ENCODE measurements at regions not wholly inside any gene's neighbourhood (a gene's known extent, or its start where the extent isn't known, plus 50 kb on each side); places are given as distances from the start of the nearest gene placed in this dataset.

DNA sequence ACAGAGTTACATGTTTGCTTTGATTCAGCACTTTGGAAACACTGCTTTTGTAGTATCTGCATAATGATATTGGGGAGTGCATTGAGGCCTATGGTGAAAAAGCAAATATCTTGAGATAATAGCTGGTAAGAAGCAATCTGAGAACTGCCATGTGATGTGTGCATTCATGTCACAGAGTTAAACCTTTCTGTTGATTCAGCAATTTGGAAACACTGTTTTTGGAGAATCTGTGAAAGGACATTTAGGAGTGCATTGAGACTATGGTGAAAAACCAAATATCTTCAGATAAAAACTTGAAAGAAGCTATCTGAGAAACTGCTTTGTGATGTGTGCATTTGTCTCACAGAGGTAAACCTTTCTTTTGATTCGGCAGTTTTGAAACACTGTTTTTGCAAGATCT lies 346.8 kb downstream of the OR4C45 start:
- DNase-seq (no peak), ATAC-seq (ENCODE audit: low FRiP score in 2 of 2) (no peak)
- H3K9me3 ChIP-seq: peaks cover 7 to 84% (median 60%) of the 10 kb centered on the region in 4 donors
- H3K4me3 ChIP-seq: no peak overlapping the region
- no peak overlapping the region for H3K27ac ChIP-seq
- H3K27me3 ChIP-seq: no peaks in the 10 kb centered on the region
- H3K36me3 ChIP-seq: no peaks in the 10 kb centered on the region
- no peaks in the 10 kb centered on the region for H3K4me1 ChIP-seq
- TF ChIP-seq, protein P1, sequence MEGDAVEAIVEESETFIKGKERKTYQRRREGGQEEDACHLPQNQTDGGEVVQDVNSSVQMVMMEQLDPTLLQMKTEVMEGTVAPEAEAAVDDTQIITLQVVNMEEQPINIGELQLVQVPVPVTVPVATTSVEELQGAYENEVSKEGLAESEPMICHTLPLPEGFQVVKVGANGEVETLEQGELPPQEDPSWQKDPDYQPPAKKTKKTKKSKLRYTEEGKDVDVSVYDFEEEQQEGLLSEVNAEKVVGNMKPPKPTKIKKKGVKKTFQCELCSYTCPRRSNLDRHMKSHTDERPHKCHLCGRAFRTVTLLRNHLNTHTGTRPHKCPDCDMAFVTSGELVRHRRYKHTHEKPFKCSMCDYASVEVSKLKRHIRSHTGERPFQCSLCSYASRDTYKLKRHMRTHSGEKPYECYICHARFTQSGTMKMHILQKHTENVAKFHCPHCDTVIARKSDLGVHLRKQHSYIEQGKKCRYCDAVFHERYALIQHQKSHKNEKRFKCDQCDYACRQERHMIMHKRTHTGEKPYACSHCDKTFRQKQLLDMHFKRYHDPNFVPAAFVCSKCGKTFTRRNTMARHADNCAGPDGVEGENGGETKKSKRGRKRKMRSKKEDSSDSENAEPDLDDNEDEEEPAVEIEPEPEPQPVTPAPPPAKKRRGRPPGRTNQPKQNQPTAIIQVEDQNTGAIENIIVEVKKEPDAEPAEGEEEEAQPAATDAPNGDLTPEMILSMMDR (IDR thresholded peaks at IDR 0.05): no peak
- TF ChIP-seq EP300 (IDR thresholded peaks at IDR 0.05): no peak
- no peak for TF ChIP-seq POLR2A (IDR thresholded peaks at IDR 0.05)
- no peak for TF ChIP-seq POLR2AphosphoS5 (IDR thresholded peaks at IDR 0.05)
- 68 to 72% methylated on average over 1 of the region's 1 CpG for whole genome bisulfite sequencing, 2 donors

DNA sequence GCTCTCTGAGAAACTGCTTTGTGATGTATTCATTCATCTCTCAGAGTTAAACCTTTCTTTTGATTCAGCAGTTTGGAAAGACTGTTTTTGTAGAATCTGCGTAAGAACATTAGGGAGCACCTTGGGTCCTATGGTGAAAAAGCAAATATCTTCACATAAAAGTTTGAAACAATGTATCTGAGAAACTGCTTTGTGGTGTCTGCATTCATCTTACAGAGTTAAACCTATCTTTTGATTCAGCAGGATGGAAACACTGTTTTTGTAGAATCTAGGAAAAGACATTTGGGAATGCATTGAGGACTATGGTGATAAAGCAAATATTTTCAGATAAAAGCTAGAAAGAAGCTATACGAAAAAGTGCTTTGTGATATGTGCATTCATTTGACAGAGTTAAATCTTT lies 361.3 kb downstream of the OR4C45 start:
- Histone ChIP-seq H3K9me3 (peaks cover 9 to 86% (median 70%) of the 10 kb centered on the region in 4 donors), H3K27ac (no peak overlapping the region), H3K4me1 (no peaks in the 10 kb centered on the region), H3K27me3 (no peaks in the 10 kb centered on the region), H3K36me3 (no peaks in the 10 kb centered on the region), H3K4me3 (no peak overlapping the region)
- TF ChIP-seq EP300 (IDR thresholded peaks at IDR 0.05) (no peak), POLR2AphosphoS5 (IDR thresholded peaks at IDR 0.05) (no peak), POLR2A (IDR thresholded peaks at IDR 0.05) (no peak)
- TF ChIP-seq, protein P1 (IDR thresholded peaks at IDR 0.05): no peak
- DNase-seq: no peak
- ATAC-seq (ENCODE audit: low FRiP score in 2 of 2): no peak
- WGBS, 2 donors: 85 to 93% methylated on average over 2 of the region's 2 CpGs

DNA sequence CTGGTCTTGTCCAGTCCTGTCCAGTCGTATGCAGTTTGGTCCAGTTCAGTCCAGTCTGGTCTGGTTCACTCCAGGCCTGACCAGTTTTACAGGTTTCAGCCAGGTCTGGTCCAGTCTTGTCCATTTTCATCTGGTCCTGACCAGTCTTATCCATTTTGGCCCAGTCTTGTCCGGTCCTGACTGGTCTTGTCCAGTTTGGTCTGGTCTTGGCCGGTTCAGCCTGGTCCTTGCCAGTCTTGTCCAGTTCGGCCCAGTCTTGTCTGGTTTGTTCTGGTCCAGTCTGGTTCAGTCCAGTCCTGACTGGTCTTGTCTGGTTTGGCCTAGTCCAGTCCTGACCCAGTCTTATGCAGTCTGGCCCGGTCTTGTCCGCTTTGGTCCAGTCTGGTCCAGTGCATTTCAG lies 380.2 kb downstream of the OR4C45 start:
- DNase-seq (no peak), ATAC-seq (ENCODE audit: low FRiP score in 2 of 2) (peak in 1 of 2 donors; percentile 51)
- H3K9me3 ChIP-seq: peaks cover 0 to 23% (median 0%) of the 10 kb centered on the region in 4 donors
- H3K36me3 ChIP-seq: no peaks in the 10 kb centered on the region
- no peaks in the 10 kb centered on the region for H3K27me3 ChIP-seq
- no peak overlapping the region for H3K4me3 ChIP-seq
- 70 to 82% methylated on average over 6 of the region's 6 CpGs for WGBS, 2 donors
- no peak for TF ChIP-seq POLR2AphosphoS5 (IDR thresholded peaks at IDR 0.05)
- no peak for TF ChIP-seq POLR2A (IDR thresholded peaks at IDR 0.05)
- TF ChIP-seq, protein P1 (IDR thresholded peaks at IDR 0.05): no peak
- no peak for TF ChIP-seq EP300 (IDR thresholded peaks at IDR 0.05)
- H3K4me1 ChIP-seq: no peaks in the 10 kb centered on the region
- no peak overlapping the region for H3K27ac ChIP-seq

DNA sequence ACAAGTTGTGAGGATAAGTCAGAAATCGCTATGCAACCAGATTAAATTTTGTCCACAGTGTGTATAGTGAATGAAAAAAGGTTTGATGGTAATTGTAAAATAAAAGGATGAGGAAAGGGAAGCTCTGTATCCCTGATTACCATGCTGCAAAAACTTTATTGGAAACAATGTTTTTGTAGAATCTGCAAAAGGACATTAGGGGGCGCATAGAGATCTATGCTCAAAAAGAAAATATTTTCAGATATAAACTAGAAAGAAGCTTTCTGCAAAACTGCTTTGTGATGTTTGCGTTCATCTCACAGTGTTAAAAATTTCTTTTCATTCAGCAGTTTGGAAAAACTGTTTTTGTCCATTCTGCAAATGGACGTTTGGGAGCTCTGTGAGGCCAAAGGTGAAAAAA lies 390.5 kb downstream of the OR4C45 start:
- H3K9me3 ChIP-seq: peaks cover 0 to 4% (median 0%) of the 10 kb centered on the region in 4 donors
- DNase-seq (no peak), ATAC-seq (ENCODE audit: low FRiP score in 2 of 2) (no peak)
- no peaks in the 10 kb centered on the region for H3K4me1 ChIP-seq
- no peaks in the 10 kb centered on the region for H3K27me3 ChIP-seq
- 47 to 49% methylated on average over 4 of the region's 4 CpGs for WGBS, 2 donors
- H3K36me3 ChIP-seq: no peaks in the 10 kb centered on the region
- H3K4me3 ChIP-seq: no peak overlapping the region
- H3K27ac ChIP-seq: no peak overlapping the region
- TF ChIP-seq, protein P1 (IDR thresholded peaks at IDR 0.05): no peak
- TF ChIP-seq POLR2A (IDR thresholded peaks at IDR 0.05) (no peak), POLR2AphosphoS5 (IDR thresholded peaks at IDR 0.05) (no peak), EP300 (IDR thresholded peaks at IDR 0.05) (no peak)

Small RNAs in the stretch of these regions (small RNA-seq; reads per million reads assigned to genes)
- gene AC109635.3: 0 reads per million in 4 donors
